NOMO-1 treated with dmso at 0.1 percent for 144 hours (cell line): ENCODE measurements at regions not wholly inside any gene's neighbourhood (a gene's known extent, or its start where the extent isn't known, plus 50 kb on each side); places are given as distances from the start of the nearest gene placed in this dataset.
A peak's percentile ranks its signal among the peaks of the same experiment; 100 is the strongest.
"Not testable (repeated sequence)": the region's sequence is repeated elsewhere in the genome, so short reads cannot be mapped to it uniquely, and the experiment has no call there.

Source experiments
- DNase-seq: peaks from one replicate; lab custom pipeline; 2025; ENCODE audit not compliant: unreplicated experiment; lab: John Stamatoyannopoulos, UW

DNA sequence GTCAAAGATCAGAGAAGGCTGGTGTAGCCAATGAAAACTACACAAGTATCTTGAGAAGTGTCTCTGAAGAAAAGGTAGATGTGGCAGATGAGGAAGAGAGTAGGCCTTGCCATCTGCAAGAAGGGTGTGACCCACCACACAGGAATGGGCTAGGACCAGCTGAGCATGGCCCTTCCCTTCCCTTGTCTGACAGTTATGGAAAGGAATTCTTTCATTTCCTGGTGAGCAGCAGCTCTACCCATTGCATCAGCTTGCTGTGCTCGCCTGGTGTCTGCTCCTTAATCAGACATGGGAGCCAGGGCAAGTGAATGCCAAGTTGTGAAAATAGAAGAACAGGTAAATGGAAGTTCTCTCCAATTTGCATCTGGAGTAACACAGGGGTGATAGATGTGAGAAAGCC lies 145.2 kb upstream of the KRR1 start:
- DNase-seq = no peak

DNA sequence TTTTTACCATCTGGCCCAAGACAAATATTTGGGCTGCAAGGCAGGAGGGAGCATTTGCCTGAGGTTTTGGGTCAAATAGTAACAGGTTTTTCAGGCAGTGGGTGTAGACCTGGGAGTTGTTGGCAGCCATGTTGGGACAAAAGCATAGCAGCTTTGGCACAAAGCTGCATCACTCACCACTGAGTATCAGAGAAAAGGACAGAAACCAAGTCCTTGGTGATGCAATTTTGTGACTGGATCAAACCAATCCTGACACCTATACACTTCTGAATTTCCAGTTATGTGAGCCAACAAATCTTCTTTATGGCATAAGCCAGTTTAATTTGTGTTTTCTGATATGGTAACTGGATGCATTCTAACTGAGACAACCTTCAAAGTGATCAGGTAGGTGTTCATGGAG lies 144.8 kb upstream of the KRR1 start:
- DNase-seq = no peak

DNA sequence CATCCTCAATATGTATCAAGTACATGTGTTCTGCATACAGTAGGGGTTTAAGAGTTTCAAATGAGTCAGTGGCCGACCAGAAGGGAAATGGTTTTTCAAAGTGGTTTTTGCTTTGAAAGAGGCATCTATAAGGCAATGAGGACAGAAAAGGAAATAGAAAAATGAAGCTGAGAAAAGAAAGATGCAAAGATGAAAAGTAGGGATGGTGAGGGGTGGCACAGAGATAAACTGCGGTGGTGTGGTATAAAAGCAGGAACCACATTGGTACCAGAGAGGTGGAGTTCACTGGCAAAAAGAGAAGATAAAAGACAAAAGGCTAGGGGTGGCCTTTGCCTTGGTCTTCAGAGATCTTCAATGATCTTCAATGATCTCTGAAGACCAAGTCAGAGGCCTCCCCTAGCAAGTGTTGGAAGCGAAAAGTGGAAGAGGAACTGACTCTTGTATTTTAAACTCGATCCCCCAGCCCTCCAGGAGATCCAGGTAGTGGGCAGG lies 144.0 kb upstream of the KRR1 start:
- DNase-seq = no peak

- no peak for DNase-seq
Observed at GRCh38 chr12:75651342-75651695, 139.9 kb upstream of the KRR1 start.

- no peak for DNase-seq
Observed at GRCh38 chr12:75650595-75651341, 139.4 kb upstream of the KRR1 start.

- no peak for DNase-seq
Observed at GRCh38 chr12:75650100-75650499, 138.7 kb upstream of the KRR1 start.

GRCh38 chr12:75648856-75649255 lies 137.4 kb upstream of the KRR1 start:
- no peak for DNase-seq

DNA sequence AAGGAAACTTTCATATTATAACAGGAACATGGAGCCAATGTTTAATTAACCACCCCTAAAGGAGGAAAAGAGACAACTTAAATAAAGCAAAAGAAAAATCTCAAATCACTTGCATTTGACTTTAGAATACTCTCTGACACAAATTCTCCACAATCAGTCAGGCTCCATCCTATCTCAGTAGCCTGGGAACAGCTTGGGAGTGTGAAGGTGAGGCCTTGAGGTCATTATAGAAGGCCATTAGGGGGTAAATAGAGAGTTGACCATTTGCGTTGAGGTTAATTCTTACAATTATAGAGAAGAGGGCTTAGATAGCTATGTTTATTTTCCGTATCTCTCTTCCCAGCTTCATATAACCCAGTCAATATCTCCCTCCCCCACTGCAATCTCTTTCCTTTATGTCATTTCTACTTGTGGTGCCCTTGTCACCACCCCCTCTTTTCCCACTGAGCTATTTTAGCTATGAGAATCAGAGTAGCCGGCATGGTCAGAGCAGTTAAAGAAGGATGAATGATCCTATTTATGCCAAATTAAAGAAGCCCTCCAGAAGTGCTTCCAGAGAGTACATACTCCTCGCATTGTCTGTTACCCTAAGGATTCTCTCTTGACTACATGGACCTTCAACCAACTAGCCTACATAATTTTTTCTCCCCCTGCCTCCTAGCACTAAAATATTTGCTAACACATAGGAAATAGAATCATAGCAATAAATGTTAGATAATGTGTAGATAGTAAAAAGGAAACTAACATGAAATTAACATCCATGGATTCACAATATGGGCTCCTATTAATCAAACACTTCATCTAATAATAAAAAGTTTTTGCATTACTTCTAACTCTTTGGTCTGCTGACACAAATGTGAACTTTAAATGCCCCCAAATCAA lies 135.2 kb upstream of the KRR1 start:
- DNase-seq = no peak

DNA sequence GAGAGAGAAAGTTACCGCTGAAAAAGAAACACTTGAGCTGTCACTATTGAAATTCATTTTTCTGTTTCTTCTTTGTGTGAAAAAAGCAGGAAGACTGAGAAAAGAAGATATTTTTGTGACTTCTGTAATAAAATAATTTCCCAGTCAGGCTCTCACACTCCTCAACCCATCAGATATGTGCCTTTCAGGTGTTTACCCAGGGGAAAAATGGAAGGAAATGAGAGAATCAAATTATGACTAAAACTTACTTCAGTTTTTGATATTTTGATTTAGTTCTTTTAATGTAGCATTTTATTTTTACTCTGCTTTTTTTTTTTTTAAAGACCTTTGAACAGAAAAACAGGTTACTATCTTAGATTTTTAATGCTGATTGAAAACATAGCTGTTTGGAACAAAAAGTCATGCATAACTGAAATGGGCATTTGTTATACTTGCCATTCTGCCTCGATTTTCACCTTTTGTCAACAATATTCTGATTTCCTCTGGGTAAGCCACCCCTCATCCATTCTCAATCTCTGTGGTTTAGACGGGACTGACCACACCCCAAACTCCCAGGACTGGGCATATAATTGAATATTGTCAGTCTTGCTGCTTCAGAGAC lies 133.2 kb upstream of the KRR1 start:
- no peak for DNase-seq

GRCh38 chr12:75643119-75643518 lies 131.7 kb upstream of the KRR1 start:
- DNase-seq = not testable (repeated sequence)

GRCh38 chr12:75642226-75642625 lies 130.8 kb upstream of the KRR1 start:
- DNase-seq = peak; percentile 15

DNA sequence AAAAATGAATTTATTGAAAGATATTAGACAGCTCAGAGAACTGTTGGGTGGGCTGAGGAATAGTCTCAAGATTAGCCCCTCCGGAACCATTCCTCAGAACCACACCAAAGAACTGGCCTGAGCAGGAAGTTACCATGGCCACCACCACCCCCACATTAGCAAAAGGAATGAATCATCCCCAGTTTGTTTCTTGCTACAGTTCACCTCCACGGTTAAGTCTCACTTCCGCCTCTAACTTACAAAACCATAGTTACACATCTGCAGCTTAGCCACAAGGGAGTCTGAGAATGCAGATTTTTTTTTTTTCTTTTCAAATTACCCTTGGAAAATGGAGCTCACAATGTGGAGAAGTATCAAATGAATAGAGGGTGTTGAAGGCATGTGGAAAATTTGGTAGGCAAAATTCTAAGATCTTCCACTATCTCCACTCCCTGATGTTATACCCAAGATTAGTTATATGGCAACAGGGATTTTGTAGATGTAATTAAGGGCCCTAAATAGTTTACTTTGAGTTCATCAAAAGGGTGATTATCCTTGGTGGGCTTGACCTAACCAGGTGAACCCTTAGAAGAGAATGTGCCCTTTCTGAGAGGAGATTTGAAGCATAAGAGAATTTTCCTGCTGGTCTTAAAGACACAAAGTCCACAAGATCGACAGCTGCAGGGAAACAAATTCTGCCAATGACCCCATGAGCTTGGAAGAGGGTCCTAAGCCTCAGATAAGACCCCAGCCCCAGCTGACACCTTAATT lies 129.8 kb upstream of the KRR1 start:
- DNase-seq = peak; percentile 81

GRCh38 chr12:75638792-75639191 lies 127.4 kb upstream of the KRR1 start:
- no peak for DNase-seq

GRCh38 chr12:75636607-75637006 lies 125.2 kb upstream of the KRR1 start:
- DNase-seq = no peak

DNA sequence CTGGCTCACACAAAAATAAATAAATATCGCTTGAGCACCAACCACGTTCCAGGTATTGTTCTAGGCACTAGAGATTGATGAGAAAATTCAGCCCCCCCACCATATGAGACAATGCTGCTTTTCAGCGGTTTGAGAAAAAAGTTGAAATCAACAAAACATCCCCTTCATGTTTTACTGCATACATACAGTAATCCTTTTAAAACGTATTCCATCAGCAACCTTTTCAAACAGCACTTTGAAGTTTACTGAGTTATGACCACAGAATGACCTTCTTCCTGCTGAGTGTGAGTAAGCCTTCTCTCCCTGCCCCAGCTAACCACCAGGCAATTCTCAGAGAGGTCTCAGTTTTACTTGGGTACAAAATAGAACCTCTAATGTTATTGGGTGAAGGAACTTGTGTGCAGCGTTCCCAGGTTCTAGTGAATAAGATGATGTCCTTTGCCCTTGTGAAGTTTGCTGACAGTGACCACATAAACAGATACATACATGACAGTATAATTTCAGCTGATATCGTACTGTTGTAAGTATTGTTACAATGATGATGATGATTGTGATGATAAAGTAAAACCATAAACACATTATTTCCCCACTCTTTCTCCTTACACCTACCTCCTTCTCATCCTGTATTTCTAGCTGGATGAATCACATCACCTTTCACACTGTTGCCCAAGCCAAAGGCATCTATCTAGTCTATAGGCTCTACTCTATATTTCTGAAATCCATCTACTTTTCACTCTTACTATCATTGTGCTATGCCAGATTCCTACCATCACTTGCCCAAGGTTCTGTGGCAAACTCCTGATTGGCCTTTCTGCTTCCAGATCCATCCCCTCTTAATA lies 124.4 kb upstream of the KRR1 start:
- DNase-seq = peak; percentile 12

DNA sequence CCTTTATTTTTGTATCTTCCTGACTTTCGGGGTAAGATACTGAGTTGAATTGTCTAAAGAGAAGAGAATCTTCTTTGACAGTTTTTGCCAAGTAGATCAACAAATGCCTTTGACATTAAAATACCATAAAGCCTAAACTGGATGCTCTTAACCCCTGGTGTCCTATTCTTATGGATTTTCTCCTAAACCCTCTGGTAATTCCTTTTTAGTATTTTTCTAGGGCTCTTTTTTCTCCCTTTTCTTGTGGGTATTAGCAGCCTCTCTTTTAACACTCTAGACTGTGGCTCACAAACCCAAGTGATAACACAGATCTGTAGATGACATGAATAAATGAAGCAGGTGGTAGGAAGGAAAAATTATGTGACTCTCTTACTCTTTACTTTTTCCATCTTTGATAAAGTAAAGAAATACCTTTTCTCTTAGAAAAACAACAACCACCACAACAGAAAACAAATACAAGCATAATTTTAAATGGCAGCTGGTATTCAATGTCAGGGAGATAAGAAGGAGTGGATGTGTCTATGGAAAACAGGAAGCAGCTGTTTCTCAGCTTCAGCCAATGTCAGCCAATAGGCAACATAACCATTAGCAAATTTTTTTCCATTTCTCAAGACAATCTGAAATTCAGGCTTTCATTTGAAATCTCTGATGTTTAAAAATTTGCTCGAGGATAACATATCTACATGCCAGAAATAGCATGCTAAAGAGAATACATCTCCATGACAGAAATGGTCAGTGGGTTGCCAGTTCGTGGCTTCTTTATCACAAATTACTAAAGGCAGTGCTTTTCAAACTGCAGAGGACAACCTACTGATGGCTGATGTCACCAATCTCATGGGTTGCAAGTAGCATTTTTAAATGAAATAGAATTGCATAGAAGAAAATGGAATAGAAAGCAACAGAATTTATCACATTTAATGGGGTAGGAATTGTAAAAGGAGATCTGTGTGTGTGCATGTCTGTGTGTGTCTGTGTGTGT lies 123.1 kb upstream of the KRR1 start:
- no peak for DNase-seq

GRCh38 chr12:75633789-75634188 lies 122.4 kb upstream of the KRR1 start:
- DNase-seq = no peak

GRCh38 chr12:75632442-75632841 lies 121.0 kb upstream of the KRR1 start:
- DNase-seq = no peak

DNA sequence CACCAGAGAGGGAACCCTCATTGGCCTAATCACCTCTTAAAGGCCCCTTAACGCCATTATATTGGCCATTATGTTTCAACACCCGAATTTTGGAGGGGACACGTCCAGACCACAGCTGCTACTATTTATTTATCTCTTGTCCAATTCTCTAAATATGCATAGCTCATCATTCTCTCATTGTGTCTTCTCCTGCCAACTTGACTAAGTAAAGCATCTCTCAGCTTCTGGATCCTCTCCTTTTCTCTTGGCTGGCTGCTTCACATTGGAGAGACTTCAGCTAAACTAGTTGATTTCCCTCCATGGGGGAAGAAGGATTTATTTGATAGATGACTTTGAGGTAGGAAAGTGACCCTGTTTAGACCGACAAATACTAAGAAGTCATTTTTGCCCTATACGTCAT lies 120.4 kb upstream of the KRR1 start:
- no peak for DNase-seq
